SK-N-SH (cell line): ENCODE measurements at regions not wholly inside any gene's neighbourhood (a gene's known extent, or its start where the extent isn't known, plus 50 kb on each side); places are given as distances from the start of the nearest gene placed in this dataset.

ENCODE experiments used
- CTCF ChIA-PET: fragments of 300-600, 350-600 bp; formaldehyde crosslinking; extraction: SDS; loops from one replicate; lab custom pipeline; 2021; lab: Yijun Ruan, JAX
- POLR2A ChIA-PET: fragments of 350-600 bp; sonication (Branson Sonifier 250); formaldehyde crosslinking; extraction: SDS; loops from one replicate; lab custom pipeline; 2020; ENCODE audit warnings: antibody characterized with exemption, inconsistent platforms; lab: Yijun Ruan, JAX
- DNase-seq: peaks from one replicate; pipeline ENCODE4 v3.0.0; 2012
- H2AFZ ChIP-seq: fragments of 200-600 bp; sonication (generic); 2 replicates; pipeline ENCODE4 v1.8.1; 2016; ENCODE audit warnings: antibody characterized with exemption, mild to moderate bottlenecking, low read depth
- H3F3A ChIP-seq: fragments of 200-600 bp; sonication (generic); replicated peaks from 2 replicates; pipeline ENCODE3; 2016; ENCODE audit warnings: antibody characterized with exemption, mild to moderate bottlenecking; ENCODE audit not compliant: insufficient read depth
- H3K27ac ChIP-seq, 2 experiments: fragments of 200-500 bp in 1 of 2; fragments of 200-600 bp in 1 of 2; sonication (Bioruptor generic) in 1 of 2; sonication (generic), shearing (Covaris generic) in 1 of 2; 2 replicates each; pipeline versions ENCODE4 v1.5.1 to v1.6.1; 2014 to 2016; ENCODE audit warnings: low read depth in 2 of 2, inconsistent platforms in 1 of 2, low read length in 1 of 2, mild to moderate bottlenecking in 1 of 2, mixed read lengths in 1 of 2
- H3K27me3 ChIP-seq: fragments of 200-600 bp; sonication (generic), shearing (Covaris generic); 2 replicates; pipeline ENCODE4 v1.6.1; 2016; ENCODE audit warnings: mixed run types; ENCODE audit not compliant: insufficient read depth
- H3K36me3 ChIP-seq, 2 experiments: fragments of 200-500 bp in 1 of 2; fragments of 200-600 bp in 1 of 2; sonication (Bioruptor generic) in 1 of 2; sonication (generic) in 1 of 2; replicated peaks in 1 of 2; 2 replicates each; pipeline versions ENCODE3 to v1.5.1; 2014 to 2016; ENCODE audit warnings: low read length in 1 of 2, mild to moderate bottlenecking in 1 of 2; ENCODE audit not compliant: insufficient read depth in 2 of 2, control insufficient read depth in 1 of 2
- H3K4me1 ChIP-seq, 2 experiments: fragments of 200-500 bp in 1 of 2; fragments of 200-600 bp in 1 of 2; sonication (Bioruptor generic) in 1 of 2; sonication (generic), shearing (Covaris generic) in 1 of 2; 2 replicates each; pipeline versions ENCODE4 v1.5.1 to v1.6.1; 2014 to 2016; ENCODE audit warnings: low read depth in 1 of 2, low read length in 1 of 2, mixed run types in 1 of 2; ENCODE audit not compliant: insufficient read depth in 2 of 2, control insufficient read depth in 1 of 2
- H3K4me2 ChIP-seq: fragments of 200-600 bp; sonication (generic), shearing (Covaris generic); 2 replicates; pipeline ENCODE4 v1.6.1; 2017; ENCODE audit warnings: mixed run types
- H3K4me3 ChIP-seq, 2 experiments: fragments of 200-500 bp in 1 of 2; fragments of 200-600 bp in 1 of 2; sonication (Bioruptor generic) in 1 of 2; sonication (generic), shearing (Covaris generic) in 1 of 2; 2 replicates each; pipeline versions ENCODE4 v1.5.1 to v1.8.1; 2014 to 2016; ENCODE audit warnings: low read depth in 2 of 2, inconsistent platforms in 1 of 2, low read length in 1 of 2, mild to moderate bottlenecking in 1 of 2, mixed read lengths in 1 of 2, moderate library complexity in 1 of 2
- H3K79me2 ChIP-seq: fragments of 200-600 bp; sonication (generic); 2 replicates; pipeline ENCODE4 v1.8.1; 2017; ENCODE audit warnings: mild to moderate bottlenecking; ENCODE audit not compliant: insufficient read depth
- H3K9ac ChIP-seq: fragments of 200-600 bp; sonication (generic); 2 replicates; pipeline ENCODE4 v1.6.1; 2017; ENCODE audit warnings: mixed run types
- H3K9me2 ChIP-seq: fragments of 200-600 bp; sonication (generic); 2 replicates; pipeline ENCODE4 v1.6.1; 2017; ENCODE audit warnings: mixed run types
- H3K9me3 ChIP-seq: fragments of 200-600 bp; sonication (generic); 2 replicates; pipeline ENCODE4 v1.6.1; 2017; ENCODE audit warnings: mixed run types, mild to moderate bottlenecking, moderate library complexity
- H4K20me1 ChIP-seq: fragments of 200-600 bp; sonication (generic); 2 replicates; pipeline ENCODE4 v1.6.1; 2017; ENCODE audit warnings: mild to moderate bottlenecking, mixed run types; ENCODE audit not compliant: insufficient read depth
- ELF1 ChIP-seq: IDR thresholded peaks from 2 replicates; pipeline ENCODE4 v1.4.0; 2012
- FOSL2 ChIP-seq: IDR thresholded peaks from 2 replicates; pipeline ENCODE4 v1.4.0; 2012; ENCODE audit warnings: low read depth, mild to moderate bottlenecking, moderate library complexity, borderline replicate concordance
- FOXJ3 ChIP-seq: sonication (generic); formaldehyde crosslinking; IDR thresholded peaks from 2 replicates; pipeline ENCODE4 v1.5.1; 2020; ENCODE audit warnings: mild to moderate bottlenecking, missing genetic modification reagents
- GABPA ChIP-seq: IDR thresholded peaks from 2 replicates; pipeline ENCODE4 v1.4.0; 2012; ENCODE audit warnings: low read depth, mild to moderate bottlenecking
- GATA2 ChIP-seq: sonication (generic); formaldehyde crosslinking; IDR thresholded peaks from 2 replicates; pipeline ENCODE4 v1.5.0; 2020; ENCODE audit warnings: mild to moderate bottlenecking, missing genetic modification reagents
- JUND ChIP-seq: IDR thresholded peaks from 2 replicates; pipeline ENCODE4 v1.4.0; 2012
- NFIC ChIP-seq: IDR thresholded peaks from 2 replicates; pipeline ENCODE4 v1.4.0; 2012; ENCODE audit warnings: borderline replicate concordance
- RAD21 ChIP-seq: IDR thresholded peaks from 2 replicates; pipeline ENCODE4 v1.6.1; 2012; ENCODE audit warnings: mild to moderate bottlenecking, low read length
- RCOR1 ChIP-seq: fragments of 150-350 bp; IDR thresholded peaks from 2 replicates; pipeline ENCODE4 v1.6.1; 2017; ENCODE audit warnings: antibody characterized with exemption, low read length
- RFX5 ChIP-seq: IDR thresholded peaks from 2 replicates; pipeline ENCODE4 v1.6.1; 2012; ENCODE audit warnings: mild to moderate bottlenecking, improper control_type of control experiment, low read length
- RXRA ChIP-seq: IDR thresholded peaks from 2 replicates; pipeline ENCODE4 v1.4.0; 2012; ENCODE audit warnings: low read depth, mild to moderate bottlenecking, borderline replicate concordance
- SIN3A ChIP-seq: IDR thresholded peaks from 2 replicates; pipeline ENCODE4 v1.6.1; 2012; ENCODE audit warnings: low read depth, mild to moderate bottlenecking, low read length, moderate library complexity, borderline replicate concordance
- SMC3 ChIP-seq: IDR thresholded peaks from 2 replicates; pipeline ENCODE4 v1.6.1; 2012; ENCODE audit warnings: low read depth, low read length, improper control_type of control experiment
- TEAD4 ChIP-seq: IDR thresholded peaks from 2 replicates; pipeline ENCODE4 v1.4.0; 2012; ENCODE audit warnings: mild to moderate bottlenecking, borderline replicate concordance; ENCODE audit not compliant: insufficient read depth
- USF1 ChIP-seq: IDR thresholded peaks from 2 replicates; pipeline ENCODE4 v1.4.0; 2012; ENCODE audit warnings: low read depth, borderline replicate concordance
- YY1 ChIP-seq: IDR thresholded peaks from 2 replicates; pipeline ENCODE4 v1.4.0; 2012; ENCODE audit warnings: low read depth, mild to moderate bottlenecking
- WGBS: methylation state at CpG from one replicate; pipeline ENCODE4 v1.1.6; 2017; ENCODE audit warnings: low lambda C conversion rate; 5-methylcytosine and 5-hydroxymethylcytosine counted together

- Histone ChIP-seq H3F3A (no peaks in the 10 kb centered on the region), H2AFZ (no peak overlapping the region), H3K9me2 (0 out of 2 replicates have a peak, but pooled peaks cover 3% of the 10 kb centered on the region), H3K9me3 (no peaks in the 10 kb centered on the region; the same call in 1 of the 2 replicates), H3K4me2 (no peak overlapping the region), H3K9ac (no peak overlapping the region), H3K27ac (no peak overlapping the region), H4K20me1 (no peaks in the 10 kb centered on the region), H3K79me2 (no peaks in the 10 kb centered on the region), H3K36me3 (no peaks in the 10 kb centered on the region), H3K27me3 (no peaks in the 10 kb centered on the region), H3K4me3 (no peak overlapping the region), H3K4me1 (no peaks in the 10 kb centered on the region)
- WGBS: 13% methylated on average over 1 of the region's 1 CpG
- no peak for DNase-seq
- POLR2A ChIA-PET: no interaction called here
- TF ChIP-seq JUND (no peak), GABPA (no peak), TEAD4 (no peak), RCOR1 (no peak), FOSL2 (no peak), RXRA (no peak), YY1 (no peak), FOXJ3 (CRISPR knock-in tag) (no peak), NFIC (no peak), RFX5 (no peak), GATA2 (CRISPR knock-in tag) (no peak), ELF1 (no peak)
- CTCF ChIA-PET: no interaction called here
These were observed 393.8 kb downstream of the OLFM4 start for GRCh38 chr13:53422415-53422814.

DNA sequence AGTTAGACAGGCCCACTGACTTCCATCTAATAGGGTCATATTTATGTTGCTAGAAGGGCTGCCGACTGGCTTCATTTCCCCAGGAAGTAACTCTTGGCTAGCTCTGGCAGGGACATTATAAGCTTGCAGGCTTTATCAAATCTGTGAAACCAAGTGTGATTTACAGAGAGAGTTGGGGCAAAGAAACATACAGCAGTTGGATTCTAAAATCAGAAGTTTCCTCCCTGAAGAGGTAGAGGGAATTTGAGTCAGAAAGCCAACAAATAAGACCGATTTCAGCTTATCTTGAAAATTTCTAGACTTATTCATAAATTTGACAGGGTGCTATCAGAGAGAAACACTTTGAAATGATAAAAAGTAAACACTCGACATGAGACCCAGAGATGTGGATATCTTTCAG, 407.8 kb downstream of the OLFM4 start:
- WGBS: 28% methylated on average over 3 of the region's 3 CpGs
- Histone ChIP-seq H3K36me3 (no peaks in the 10 kb centered on the region), H3K4me2 (no peak overlapping the region), H3K9me2 (no peaks in the 10 kb centered on the region), H3K4me1 (no peaks in the 10 kb centered on the region), H3F3A (no peaks in the 10 kb centered on the region), H3K4me3 (no peak overlapping the region), H3K9ac (no peak overlapping the region), H3K27me3 (no peaks in the 10 kb centered on the region), H3K27ac (no peak overlapping the region), H4K20me1 (no peaks in the 10 kb centered on the region), H3K9me3 (no peaks in the 10 kb centered on the region), H3K79me2 (no peaks in the 10 kb centered on the region), H2AFZ (no peak overlapping the region)
- DNase-seq: no peak
- TF ChIP-seq YY1: no peak
- no peak for TF ChIP-seq ELF1
- TF ChIP-seq SMC3: no peak
- TF ChIP-seq RAD21: no peak
- CTCF ChIA-PET: interaction anchor here (1.1 kb wide), 1 partner anchor 18 kb away, joined by 3 read pairs; no protein-coding TSS in a partner anchor
- POLR2A ChIA-PET: no interaction called here

- 67% methylated on average over 13 of the region's 20 CpGs for WGBS
- ChIA-PET POLR2A (interaction anchor here (0.5 kb wide), 1 partner anchor 823 kb away, joined by 3 read pairs; no protein-coding TSS in a partner anchor), CTCF (no interaction called here)
- Histone ChIP-seq H3K27ac (no peak overlapping the region), H3K9me3 (no peaks in the 10 kb centered on the region), H3K4me3 (no peak overlapping the region), H3K9me2 (no peaks in the 10 kb centered on the region), H3K27me3 (no peaks in the 10 kb centered on the region), H2AFZ (no peak overlapping the region), H4K20me1 (no peaks in the 10 kb centered on the region), H3K36me3 (no peaks in the 10 kb centered on the region), H3K9ac (no peak overlapping the region), H3F3A (no peaks in the 10 kb centered on the region), H3K4me2 (no peak overlapping the region), H3K79me2 (no peaks in the 10 kb centered on the region), H3K4me1 (no peaks in the 10 kb centered on the region)
- no peak for DNase-seq
- TF ChIP-seq SIN3A (no peak), USF1 (no peak), NFIC (no peak)
These were observed 411.0 kb downstream of the OLFM4 start for GRCh38 chr13:53439439-53440225.
